ENCODE measurements at regions not wholly inside any gene's neighbourhood (a gene's known extent, or its start where the extent isn't known, plus 50 kb on each side); places are given as distances from the start of the nearest gene placed in this dataset.
"Not testable (repeated sequence)": the region's sequence is repeated elsewhere in the genome, so short reads cannot be mapped to it uniquely, and the experiment has no call there.

- no peak for DNase-seq
These were observed 549.4 kb downstream of the GPAM start for GRCh38 chr10:111634191-111634590.

GRCh38 chr10:111646021-111646420 lies 537.5 kb downstream of the GPAM start:
- DNase-seq: no peak

- DNase-seq: no peak
These were observed 535.5 kb downstream of the GPAM start for GRCh38 chr10:111648046-111648445.

- not testable (repeated sequence) for DNase-seq
These were observed 534.5 kb downstream of the GPAM start for GRCh38 chr10:111649080-111649479.

- DNase-seq: no peak
These were observed 533.5 kb downstream of the GPAM start for GRCh38 chr10:111650088-111650487.

- DNase-seq: no peak
These were observed 527.5 kb downstream of the GPAM start for GRCh38 chr10:111656066-111656465.

GRCh38 chr10:111677759-111678158 lies 505.8 kb downstream of the GPAM start:
- no peak for DNase-seq

- no peak for DNase-seq
These were observed 496.8 kb downstream of the GPAM start for GRCh38 chr10:111686796-111687195.

GRCh38 chr10:111698711-111699110 lies 484.9 kb downstream of the GPAM start:
- no peak for DNase-seq

- DNase-seq: no peak
These were observed 479.6 kb downstream of the GPAM start for GRCh38 chr10:111703986-111704385.

GRCh38 chr10:111705021-111705420 lies 478.5 kb downstream of the GPAM start:
- no peak for DNase-seq

GRCh38 chr10:111706331-111706730 lies 477.2 kb downstream of the GPAM start:
- no peak for DNase-seq

GRCh38 chr10:111707076-111707475 lies 476.5 kb downstream of the GPAM start:
- DNase-seq: no peak

- DNase-seq: no peak
These were observed 474.0 kb downstream of the GPAM start for GRCh38 chr10:111709603-111710002.

GRCh38 chr10:111716032-111716431 lies 467.5 kb downstream of the GPAM start:
- DNase-seq: no peak

- DNase-seq: no peak
These were observed 459.4 kb downstream of the GPAM start for GRCh38 chr10:111724121-111724520.

GRCh38 chr10:111725050-111725449 lies 458.5 kb downstream of the GPAM start:
- no peak for DNase-seq

GRCh38 chr10:111732166-111732785 lies 451.3 kb downstream of the GPAM start:
- no peak for DNase-seq

GRCh38 chr10:111739125-111739873 lies 444.3 kb downstream of the GPAM start:
- no peak for DNase-seq

GRCh38 chr10:111739874-111740139 lies 443.8 kb downstream of the GPAM start:
- DNase-seq: no peak

GRCh38 chr10:111745982-111746381 lies 437.6 kb downstream of the GPAM start:
- no peak for DNase-seq

GRCh38 chr10:111747751-111748150 lies 435.8 kb downstream of the GPAM start:
- no peak for DNase-seq

- no peak for DNase-seq
These were observed 435.4 kb downstream of the GPAM start for GRCh38 chr10:111748184-111748583.

GRCh38 chr10:111750165-111750849 lies 433.3 kb downstream of the GPAM start:
- no peak for DNase-seq

Data from KG1 (cell line).